ENCODE measurements at regions not wholly inside any gene's neighbourhood (a gene's known extent, or its start where the extent isn't known, plus 50 kb on each side); places are given as distances from the start of the nearest gene placed in this dataset.

- H3K27me3 ChIP-seq (ENCODE audit: control insufficient read depth, insufficient read depth, low read length): no peaks in the 10 kb centered on the region
- DNase-seq (ENCODE audit: low read depth in 2 of 2): no peak
- no peak overlapping the region for H3K9ac ChIP-seq (ENCODE audit: insufficient read depth, low read length)
- H3K36me3 ChIP-seq (ENCODE audit: control insufficient read depth, insufficient read depth, low read length): no peaks in the 10 kb centered on the region
- TF ChIP-seq EZH2 (IDR thresholded peaks at IDR 0.05; ENCODE audit: low read length, missing control alignments): no peak
- TF ChIP-seq CTCF (conservative IDR thresholded peaks at IDR 0.05 in 1 of 2, IDR thresholded peaks at IDR 0.05 in 1 of 2; ENCODE audit: low read depth in 1 of 2, low read length in 2 of 2): no peak
- H2AFZ ChIP-seq (ENCODE audit: low read length): no peak overlapping the region
- H3K4me2 ChIP-seq (ENCODE audit: extremely low read depth, insufficient read depth, low read length): no peak overlapping the region
- H3K9me3 ChIP-seq (ENCODE audit: control insufficient read depth, insufficient read depth, low read depth, low read length): no peaks in the 10 kb centered on the region
- no peak overlapping the region for H3K27ac ChIP-seq (ENCODE audit: insufficient read depth, low read length)
- no peaks in the 10 kb centered on the region for H3K79me2 ChIP-seq (ENCODE audit: control insufficient read depth, insufficient read depth, low read length)
- H4K20me1 ChIP-seq (ENCODE audit: control insufficient read depth, extremely low read depth, insufficient read depth, low read length): no peaks in the 10 kb centered on the region
- H3K4me1 ChIP-seq (ENCODE audit: control insufficient read depth, extremely low read depth, insufficient read depth, low read length): no peaks in the 10 kb centered on the region
- no peak overlapping the region for H3K4me3 ChIP-seq (replicated peaks in 1 of 4; ENCODE audit: control extremely low read depth in 1 of 4, insufficient read depth in 1 of 4, low read depth in 3 of 4, low read length in 4 of 4)
Measured at GRCh38 chr6:137756788-137757187, 110.3 kb upstream of the TNFAIP3 start.

GRCh38 chr6:137758661-137759060 is 108.4 kb upstream of the TNFAIP3 start:
- TF ChIP-seq CTCF (conservative IDR thresholded peaks at IDR 0.05 in 1 of 2, IDR thresholded peaks at IDR 0.05 in 1 of 2; ENCODE audit: low read depth in 1 of 2, low read length in 2 of 2) (no peak), EZH2 (IDR thresholded peaks at IDR 0.05; ENCODE audit: low read length, missing control alignments) (no peak)
- Histone ChIP-seq H3K9me3 (ENCODE audit: control insufficient read depth, insufficient read depth, low read depth, low read length) (no peaks in the 10 kb centered on the region), H3K9ac (ENCODE audit: insufficient read depth, low read length) (no peak overlapping the region), H2AFZ (ENCODE audit: low read length) (no peak overlapping the region), H3K4me3 (replicated peaks in 1 of 4; ENCODE audit: control extremely low read depth in 1 of 4, insufficient read depth in 1 of 4, low read depth in 3 of 4, low read length in 4 of 4) (no peak overlapping the region), H4K20me1 (ENCODE audit: control insufficient read depth, extremely low read depth, insufficient read depth, low read length) (no peaks in the 10 kb centered on the region), H3K79me2 (ENCODE audit: control insufficient read depth, insufficient read depth, low read length) (no peaks in the 10 kb centered on the region), H3K36me3 (ENCODE audit: control insufficient read depth, insufficient read depth, low read length) (no peaks in the 10 kb centered on the region), H3K27me3 (ENCODE audit: control insufficient read depth, insufficient read depth, low read length) (no peaks in the 10 kb centered on the region), H3K27ac (ENCODE audit: insufficient read depth, low read length) (no peak overlapping the region), H3K4me2 (ENCODE audit: extremely low read depth, insufficient read depth, low read length) (no peak overlapping the region), H3K4me1 (ENCODE audit: control insufficient read depth, extremely low read depth, insufficient read depth, low read length) (no peaks in the 10 kb centered on the region)
- no peak for DNase-seq (ENCODE audit: low read depth in 2 of 2)

DNA sequence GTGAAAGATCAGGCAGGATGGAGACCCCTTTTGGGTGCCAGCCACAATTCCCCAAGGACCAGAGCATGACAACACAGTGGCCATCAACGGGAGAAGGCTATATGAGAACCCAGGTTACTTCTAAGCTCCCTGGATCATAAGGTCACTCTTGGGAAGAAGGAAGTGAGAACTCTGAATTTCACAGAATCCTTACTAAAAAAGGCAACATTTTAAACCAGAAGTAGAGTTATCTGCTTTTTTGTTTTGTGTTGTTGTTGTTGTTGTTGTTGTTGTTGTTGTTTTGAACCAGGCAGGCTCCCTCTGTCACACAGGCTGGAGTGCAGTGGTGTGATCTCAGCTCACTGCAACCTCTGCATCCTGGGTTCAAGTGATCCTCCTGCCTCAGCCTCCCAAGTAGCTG is 107.4 kb upstream of the TNFAIP3 start:
- H3K27me3 ChIP-seq (ENCODE audit: control insufficient read depth, insufficient read depth, low read length): no peaks in the 10 kb centered on the region
- no peak for DNase-seq (ENCODE audit: low read depth in 2 of 2)
- no peak for TF ChIP-seq CTCF (conservative IDR thresholded peaks at IDR 0.05 in 1 of 2, IDR thresholded peaks at IDR 0.05 in 1 of 2; ENCODE audit: low read depth in 1 of 2, low read length in 2 of 2)
- no peak for TF ChIP-seq EZH2 (IDR thresholded peaks at IDR 0.05; ENCODE audit: low read length, missing control alignments)
- H3K9ac ChIP-seq (ENCODE audit: insufficient read depth, low read length): no peak overlapping the region
- no peak overlapping the region for H3K4me3 ChIP-seq (replicated peaks in 1 of 4; ENCODE audit: control extremely low read depth in 1 of 4, insufficient read depth in 1 of 4, low read depth in 3 of 4, low read length in 4 of 4)
- H3K4me2 ChIP-seq (ENCODE audit: extremely low read depth, insufficient read depth, low read length): no peak overlapping the region
- H3K27ac ChIP-seq (ENCODE audit: insufficient read depth, low read length): no peak overlapping the region
- no peaks in the 10 kb centered on the region for H4K20me1 ChIP-seq (ENCODE audit: control insufficient read depth, extremely low read depth, insufficient read depth, low read length)
- no peak overlapping the region for H2AFZ ChIP-seq (ENCODE audit: low read length)
- no peaks in the 10 kb centered on the region for H3K36me3 ChIP-seq (ENCODE audit: control insufficient read depth, insufficient read depth, low read length)
- H3K9me3 ChIP-seq (ENCODE audit: control insufficient read depth, insufficient read depth, low read depth, low read length): no peaks in the 10 kb centered on the region
- no peaks in the 10 kb centered on the region for H3K79me2 ChIP-seq (ENCODE audit: control insufficient read depth, insufficient read depth, low read length)
- no peaks in the 10 kb centered on the region for H3K4me1 ChIP-seq (ENCODE audit: control insufficient read depth, extremely low read depth, insufficient read depth, low read length)
